IMR-90 (cell line): ENCODE measurements at regions not wholly inside any gene's neighbourhood (a gene's known extent, or its start where the extent isn't known, plus 50 kb on each side); places are given as distances from the start of the nearest gene placed in this dataset.

Source experiments
- ATAC-seq: fragments of 200-7000 bp; cut with Tn5 transposase; 2 replicates; pipeline ENCODE4 v1.9.1; 2020; ENCODE audit warnings: low read depth, mild to moderate bottlenecking, moderate library complexity
- BruUV-seq: library from RNA; stranded (reverse); fragments of 400-500 nt; replicated peaks from 2 replicates; lab custom pipeline; 2021; lab: Mats Ljungman, UMichigan
- CTCF ChIA-PET: fragments of 300-600 bp; formaldehyde crosslinking; extraction: SDS; loops from one replicate; lab custom pipeline; 2021; ENCODE audit warnings: antibody characterized with exemption; lab: Yijun Ruan, JAX
- POLR2A ChIA-PET: fragments of 300-600 bp; sonication (Branson Sonifier 250); formaldehyde crosslinking; loops from one replicate; lab custom pipeline; 2022; ENCODE audit warnings: antibody characterized with exemption; ENCODE audit not compliant: unreplicated experiment; lab: Charles Lee
- DNase-seq: peaks from one replicate; pipeline ENCODE4 v3.0.0; 2013
- H2AFZ ChIP-seq: replicated peaks from 2 replicates; pipeline ENCODE3; 2013; ENCODE audit warnings: low read length, mild to moderate bottlenecking; ENCODE audit not compliant: poor library complexity
- H2AK5ac ChIP-seq: 2 replicates; pipeline ENCODE4 v1.6.1; 2013; ENCODE audit warnings: low read depth, low read length, inconsistent platforms
- H2AK9ac ChIP-seq: replicated peaks from 2 replicates; pipeline ENCODE3; 2013; ENCODE audit warnings: mild to moderate bottlenecking, low read depth, low read length, moderate library complexity; ENCODE audit not compliant: poor library complexity
- H2BK120ac ChIP-seq: 2 replicates; pipeline ENCODE4 v1.6.1; 2013; ENCODE audit warnings: low read depth, low read length, inconsistent platforms
- H2BK15ac ChIP-seq: 3 replicates; pipeline ENCODE4 v1.6.1; 2013; ENCODE audit warnings: low read depth, low read length, inconsistent platforms
- H2BK20ac ChIP-seq: 2 replicates; pipeline ENCODE4 v1.6.1; 2013; ENCODE audit warnings: low read depth, mild to moderate bottlenecking, inconsistent platforms, low read length, moderate library complexity
- H2BK5ac ChIP-seq: 2 replicates; pipeline ENCODE4 v1.6.1; 2013; ENCODE audit warnings: mild to moderate bottlenecking, low read depth, low read length, inconsistent platforms; ENCODE audit not compliant: poor library complexity, severe bottlenecking
- H3K14ac ChIP-seq: replicated peaks from 2 replicates; pipeline ENCODE4 v1.6.1; 2013; ENCODE audit warnings: low read depth, low read length, inconsistent platforms
- H3K18ac ChIP-seq: 2 replicates; pipeline ENCODE4 v1.6.1; 2013; ENCODE audit warnings: low read depth, low read length, control low read depth
- H3K23ac ChIP-seq: 2 replicates; pipeline ENCODE4 v1.6.1; 2013; ENCODE audit warnings: low read depth, low read length, inconsistent platforms
- H3K27ac ChIP-seq: 2 replicates; pipeline ENCODE4 v1.5.1; 2013; ENCODE audit warnings: mild to moderate bottlenecking, control low read depth, low read length; ENCODE audit not compliant: insufficient read depth
- H3K27me3 ChIP-seq: 2 replicates; pipeline ENCODE4 v1.6.1; 2013; ENCODE audit warnings: low read length; ENCODE audit not compliant: control insufficient read depth, insufficient read depth
- H3K36me3 ChIP-seq: 2 replicates; pipeline ENCODE4 v1.6.1; 2013; ENCODE audit warnings: low read length, mixed read lengths; ENCODE audit not compliant: control insufficient read depth, insufficient read depth
- H3K4ac ChIP-seq: 2 replicates; pipeline ENCODE4 v1.6.1; 2013; ENCODE audit warnings: low read depth, low read length, inconsistent platforms
- H3K4me1 ChIP-seq: 2 replicates; pipeline ENCODE4 v1.6.1; 2013; ENCODE audit warnings: low read length, mixed read lengths; ENCODE audit not compliant: control insufficient read depth, insufficient read depth
- H3K4me2 ChIP-seq: 2 replicates; pipeline ENCODE4 v1.6.1; 2013; ENCODE audit warnings: low read depth, mild to moderate bottlenecking, control low read depth, low read length, moderate library complexity
- H3K4me3 ChIP-seq: 2 replicates; pipeline ENCODE4 v1.5.1; 2013; ENCODE audit warnings: low read depth, mild to moderate bottlenecking, control low read depth, low read length, moderate library complexity; ENCODE audit not compliant: insufficient read depth
- H3K56ac ChIP-seq: 2 replicates; pipeline ENCODE4 v1.6.1; 2013; ENCODE audit warnings: low read length, inconsistent platforms; ENCODE audit not compliant: insufficient read depth; ENCODE audit errors: extremely low read depth
- H3K79me1 ChIP-seq, 2 experiments: 2 replicates each; pipeline ENCODE4 v1.6.1; 2013; ENCODE audit warnings: low read length in 2 of 2, inconsistent platforms in 1 of 2, low read depth in 1 of 2
- H3K9ac ChIP-seq: 2 replicates; pipeline ENCODE4 v1.6.1; 2013; ENCODE audit warnings: low read depth, low read length, control low read depth
- H3K9me1 ChIP-seq: 2 replicates; pipeline ENCODE4 v1.6.1; 2013; ENCODE audit warnings: low read length, inconsistent platforms; ENCODE audit not compliant: insufficient read depth
- H3K9me3 ChIP-seq: 2 replicates; pipeline ENCODE4 v1.6.1; 2013; ENCODE audit warnings: low read length; ENCODE audit not compliant: control insufficient read depth, insufficient read depth
- H4K20me1 ChIP-seq: 2 replicates; pipeline ENCODE4 v1.6.1; 2013; ENCODE audit warnings: low read length, inconsistent platforms; ENCODE audit not compliant: insufficient read depth
- H4K5ac ChIP-seq: 2 replicates; pipeline ENCODE4 v1.6.1; 2013; ENCODE audit warnings: mild to moderate bottlenecking, low read depth, low read length, control low read depth
- H4K8ac ChIP-seq, 2 experiments: 2 replicates each; pipeline ENCODE4 v1.6.1; 2013; ENCODE audit warnings: low read depth in 2 of 2, low read length in 2 of 2, control low read depth in 1 of 2, inconsistent platforms in 1 of 2
- H4K91ac ChIP-seq: 2 replicates; pipeline ENCODE4 v1.6.1; 2013; ENCODE audit warnings: low read depth, low read length, inconsistent platforms; ENCODE audit not compliant: insufficient read depth
- CHD1 ChIP-seq: IDR thresholded peaks from 2 replicates; pipeline ENCODE4 v1.6.1; 2012; ENCODE audit warnings: low read depth, low read length, improper control_type of control experiment
- NFE2L2 ChIP-seq: fragments of 150-350 bp; IDR thresholded peaks from 2 replicates; pipeline ENCODE4 v1.6.1; 2016; ENCODE audit warnings: low read depth, mild to moderate bottlenecking, low read length
- WGBS, 2 experiments: methylation state at CpG; one replicate each; pipeline versions ENCODE4 v1.1.5 to v1.1.7; 2013; ENCODE audit warnings: missing lambda C conversion rate in 2 of 2; ENCODE audit not compliant: insufficient read length in 1 of 2; ENCODE audit errors: extremely low coverage in 2 of 2; 5-methylcytosine and 5-hydroxymethylcytosine counted together
- dilution Hi-C: fragments of 300-500 bp; cut with HindIII; formaldehyde crosslinking; loops from one replicate; pipeline ENCODE4 v1.14.3; 2018; ENCODE audit warnings: low sequenced_read_pairs; ENCODE audit not compliant: unreplicated experiment
- in situ Hi-C: fragments of 300-500 bp; cut with MboI; formaldehyde crosslinking; loops from 3 replicates; pipeline ENCODE4 v1.14.3; 2019; ENCODE audit warnings: low sequenced_read_pairs, inconsistent platforms, mixed read lengths
- intact Hi-C: fragments of 100-400 bp; cut with micrococcal nuclease; formaldehyde crosslinking; loops from 2 replicates; pipeline ENCODE4 v1.10.0; 2022

- Histone ChIP-seq H3K9me3 (no peaks in the 10 kb centered on the region), H2AK9ac (no peak overlapping the region), H3K36me3 (no peaks in the 10 kb centered on the region), H2BK20ac (no peak overlapping the region), H3K56ac (no peak overlapping the region), H2AK5ac (no peak overlapping the region), H3K14ac (no peak overlapping the region), H3K4me2 (no peak overlapping the region), H4K20me1 (no peaks in the 10 kb centered on the region), H3K27me3 (no peaks in the 10 kb centered on the region), H3K79me1 (no peaks in the 10 kb centered on the region), H3K4me1 (no peaks in the 10 kb centered on the region), H3K4ac (no peak overlapping the region), H3K23ac (no peak overlapping the region), H4K8ac (no peak overlapping the region), H4K5ac (no peak overlapping the region), H3K4me3 (no peak overlapping the region), H2BK15ac (no peak overlapping the region), H3K27ac (no peak overlapping the region), H3K9ac (no peak overlapping the region), H3K9me1 (no peaks in the 10 kb centered on the region), H2BK5ac (no peak overlapping the region), H4K91ac (no peak overlapping the region), H2AFZ (no peak overlapping the region), H2BK120ac (no peak overlapping the region), H3K18ac (no peak overlapping the region)
- 33% methylated on average over 1 of the region's 3 CpGs; no CpG with 5 or more reads in 1 of the 2 experiments for WGBS, 2 experiments
- DNase-seq (no peak), ATAC-seq (no peak)
- POLR2A ChIA-PET, result interaction anchor here (0.6 kb wide), 1 partner anchor 691 kb away, joined by 4 read pairs; no protein-coding TSS in a partner anchor
- dilution Hi-C loops, result no loop called here
- TF ChIP-seq NFE2L2, result no peak
- no peak for TF ChIP-seq CHD1
- no TSS peak for BruUV-seq
- in situ Hi-C loops, result no loop called here
- CTCF ChIA-PET, result no interaction called here
- intact Hi-C loops, result no loop called here
Observed at GRCh38 chr5:168005936-168006335, 285.5 kb upstream of the WWC1 start.
